OCI-LY7 (cell line): ENCODE measurements at regions not wholly inside any gene's neighbourhood (a gene's known extent, or its start where the extent isn't known, plus 50 kb on each side); places are given as distances from the start of the nearest gene placed in this dataset.

Source experiments
- BruUV-seq: library from RNA; stranded (reverse); fragments of 400-500 nt; replicated peaks from 2 replicates; lab custom pipeline; 2021; lab: Mats Ljungman, UMichigan
- CTCF ChIA-PET: fragments of 300-600 bp; sonication (Branson Sonifier 250); formaldehyde crosslinking; loops from one replicate; lab custom pipeline; 2022; ENCODE audit warnings: antibody characterized with exemption; ENCODE audit not compliant: unreplicated experiment; lab: Charles Lee
- POLR2A ChIA-PET: fragments of 300-600 bp; sonication (Branson Sonifier 250); formaldehyde crosslinking; loops from one replicate; lab custom pipeline; 2022; ENCODE audit warnings: antibody characterized with exemption; lab: Charles Lee
- DNase-seq: peaks from one replicate; pipeline ENCODE4 v3.0.0-alpha.2; 2015; ENCODE audit warnings: low spot score
- H2AFZ ChIP-seq: fragments of 200-600 bp; sonication (generic), shearing (Covaris generic); 2 replicates; pipeline ENCODE4 v1.6.1; 2014; ENCODE audit warnings: mild to moderate bottlenecking, antibody characterized with exemption, low read length, moderate library complexity
- H3K27ac ChIP-seq: fragments of 200-600 bp; sonication (generic); 2 replicates; pipeline ENCODE4 v1.5.1; 2014; ENCODE audit warnings: mixed run types, low read depth, mild to moderate bottlenecking, moderate library complexity, low read length, inconsistent platforms; ENCODE audit not compliant: poor library complexity, severe bottlenecking
- H3K36me3 ChIP-seq: fragments of 200-600 bp; sonication (generic); 2 replicates; pipeline ENCODE4 v1.6.1; 2014; ENCODE audit warnings: mild to moderate bottlenecking, antibody characterized with exemption, low read length, moderate library complexity, mixed read lengths; ENCODE audit not compliant: insufficient read depth
- H3K4me1 ChIP-seq: fragments of 200-600 bp; sonication (generic); 2 replicates; pipeline ENCODE4 v1.5.1; 2014; ENCODE audit warnings: mild to moderate bottlenecking, low read length; ENCODE audit not compliant: insufficient read depth, poor library complexity, severe bottlenecking
- H3K4me2 ChIP-seq: fragments of 200-600 bp; sonication (generic); 2 replicates; pipeline ENCODE4 v1.6.1; 2014; ENCODE audit warnings: mild to moderate bottlenecking, low read length
- H3K4me3 ChIP-seq: fragments of 200-600 bp; sonication (generic); 2 replicates; pipeline ENCODE4 v1.5.1; 2014; ENCODE audit warnings: mild to moderate bottlenecking, low read depth, low read length; ENCODE audit not compliant: poor library complexity, severe bottlenecking
- H3K79me2 ChIP-seq: fragments of 200-600 bp; sonication (generic); 2 replicates; pipeline ENCODE4 v1.6.1; 2016; ENCODE audit warnings: low read depth, mild to moderate bottlenecking, low read length, moderate library complexity, mixed read lengths; ENCODE audit not compliant: insufficient read depth
- H3K9me2 ChIP-seq: fragments of 200-600 bp; sonication (generic); 2 replicates; pipeline ENCODE4 v1.6.1; 2016; ENCODE audit warnings: mild to moderate bottlenecking, low read length, mixed read lengths; ENCODE audit not compliant: insufficient read depth
- H3K9me3 ChIP-seq: fragments of 200-600 bp; sonication (generic); 2 replicates; pipeline ENCODE4 v1.6.1; 2014; ENCODE audit warnings: mild to moderate bottlenecking, mixed run types, low read length, mixed read lengths
- H4K20me1 ChIP-seq: fragments of 200-600 bp; sonication (generic); 2 replicates; pipeline ENCODE4 v1.6.1; 2014; ENCODE audit warnings: mild to moderate bottlenecking, antibody characterized with exemption, low read length, moderate library complexity, mixed read lengths; ENCODE audit not compliant: insufficient read depth
- CTCF ChIP-seq: fragments of 200-600 bp; sonication (generic); conservative IDR thresholded peaks from 2 replicates; pipeline ENCODE4 v1.5.1; 2014; ENCODE audit warnings: mild to moderate bottlenecking, antibody characterized with exemption, low read length, moderate library complexity, mixed read lengths
- EZH2phosphoT487 ChIP-seq: fragments of 200-600 bp; sonication (generic); IDR thresholded peaks from 2 replicates; pipeline ENCODE4 v1.6.1; 2018; ENCODE audit warnings: low read depth, borderline replicate concordance, mild to moderate bottlenecking, mixed run types, antibody characterized with exemption, low read length, moderate library complexity, mixed read lengths
- intact Hi-C: fragments of 100-400 bp; cut with micrococcal nuclease; formaldehyde crosslinking; loops from one replicate; pipeline ENCODE4 v1.10.0; 2022; ENCODE audit not compliant: unreplicated experiment

DNA sequence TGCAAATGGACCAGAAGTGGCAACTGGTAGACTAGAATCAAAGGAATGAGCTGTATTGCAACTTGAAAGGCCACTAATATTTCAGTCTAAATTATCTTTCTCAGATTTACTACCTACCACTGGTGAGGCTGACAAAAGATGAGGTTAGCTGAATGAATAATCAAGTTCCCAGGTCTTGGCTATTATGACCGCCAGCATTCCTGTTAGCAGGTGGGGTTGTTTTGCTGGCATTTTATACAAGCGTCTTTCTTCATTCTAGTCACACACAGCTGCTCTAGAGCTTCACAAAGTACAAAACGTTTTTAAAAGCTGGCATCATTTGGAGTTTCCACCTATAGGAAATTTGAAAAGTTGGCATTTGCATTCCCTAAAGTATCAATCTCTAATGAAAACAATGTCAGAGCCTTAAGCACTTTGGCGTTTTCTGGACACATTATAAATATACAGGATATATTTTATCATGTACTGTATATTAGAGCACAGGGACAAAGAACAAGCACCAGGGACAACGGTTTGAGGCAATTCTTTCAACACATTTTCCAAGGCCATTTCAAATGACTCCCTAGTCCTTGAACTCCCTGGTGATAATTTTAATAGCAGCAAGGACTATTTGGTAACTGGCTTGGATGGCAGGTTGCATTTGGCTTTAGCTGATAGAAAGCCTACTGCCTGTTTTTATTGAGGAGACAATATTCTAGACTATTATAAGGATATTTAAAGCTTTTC, 410.2 kb upstream of the CHST9 start:
- no peak for DNase-seq
- ChIA-PET CTCF (no interaction called here), POLR2A (interaction anchor here (0.5 to 1.0 kb wide), 2 partner anchors 10 to 104 kb away, joined by 3 to 4 read pairs; no protein-coding TSS in a partner anchor)
- H2AFZ ChIP-seq = no peak overlapping the region
- no peak overlapping the region for H3K27ac ChIP-seq
- TF ChIP-seq CTCF = no peak
- no peak for TF ChIP-seq EZH2phosphoT487
- H3K4me1 ChIP-seq = no peaks in the 10 kb centered on the region
- no peaks in the 10 kb centered on the region for H4K20me1 ChIP-seq
- no peaks in the 10 kb centered on the region for H3K9me2 ChIP-seq
- intact Hi-C loops = loop anchor here (5.0 kb wide), 1 partner anchor 578 kb away; no protein-coding TSS in a partner anchor
- no peaks in the 10 kb centered on the region for H3K9me3 ChIP-seq
- no peak overlapping the region for H3K4me2 ChIP-seq
- no peaks in the 10 kb centered on the region for H3K36me3 ChIP-seq
- H3K79me2 ChIP-seq = no peaks in the 10 kb centered on the region
- BruUV-seq = no TSS peak
- no peak overlapping the region for H3K4me3 ChIP-seq

- H3K4me1 ChIP-seq = no peaks in the 10 kb centered on the region
- no peaks in the 10 kb centered on the region for H3K9me2 ChIP-seq
- no peak overlapping the region for H2AFZ ChIP-seq
- BruUV-seq = no TSS peak
- POLR2A ChIA-PET = interaction anchor here (1.2 kb wide), 1 partner anchor 8 kb away, joined by 3 read pairs; no protein-coding TSS in a partner anchor
- no peak overlapping the region for H3K4me2 ChIP-seq
- H3K79me2 ChIP-seq = no peaks in the 10 kb centered on the region
- H3K36me3 ChIP-seq = no peaks in the 10 kb centered on the region
- no peak overlapping the region for H3K4me3 ChIP-seq
- intact Hi-C loops = loop anchor here (10.0 kb wide), 1 partner anchor 231 kb away; no protein-coding TSS in a partner anchor
- CTCF ChIA-PET = no interaction called here
- no peaks in the 10 kb centered on the region for H3K9me3 ChIP-seq
- TF ChIP-seq CTCF (no peak), EZH2phosphoT487 (no peak)
- no peak for DNase-seq
- no peaks in the 10 kb centered on the region for H4K20me1 ChIP-seq
- no peak overlapping the region for H3K27ac ChIP-seq
Measured at GRCh38 chr18:27585602-27586173, 400.6 kb upstream of the CHST9 start.

GRCh38 chr18:27583466-27583865, 398.4 kb upstream of the CHST9 start:
- Histone ChIP-seq H3K36me3 (no peaks in the 10 kb centered on the region), H4K20me1 (no peaks in the 10 kb centered on the region), H3K79me2 (no peaks in the 10 kb centered on the region), H3K9me3 (no peaks in the 10 kb centered on the region), H3K4me1 (no peaks in the 10 kb centered on the region), H2AFZ (no peak overlapping the region), H3K4me2 (no peak overlapping the region), H3K4me3 (no peak overlapping the region), H3K9me2 (no peaks in the 10 kb centered on the region), H3K27ac (no peak overlapping the region)
- intact Hi-C loops = loop anchor here (1.0 to 10.0 kb wide), 2 partner anchors 13 to 229 kb away; no protein-coding TSS in a partner anchor
- CTCF ChIA-PET = no interaction called here
- DNase-seq = no peak
- BruUV-seq = no TSS peak
- POLR2A ChIA-PET = no interaction called here
- TF ChIP-seq CTCF (no peak), EZH2phosphoT487 (no peak)
